ENCODE measurements at regions not wholly inside any gene's neighbourhood (a gene's known extent, or its start where the extent isn't known, plus 50 kb on each side); places are given as distances from the start of the nearest gene placed in this dataset.

DNA sequence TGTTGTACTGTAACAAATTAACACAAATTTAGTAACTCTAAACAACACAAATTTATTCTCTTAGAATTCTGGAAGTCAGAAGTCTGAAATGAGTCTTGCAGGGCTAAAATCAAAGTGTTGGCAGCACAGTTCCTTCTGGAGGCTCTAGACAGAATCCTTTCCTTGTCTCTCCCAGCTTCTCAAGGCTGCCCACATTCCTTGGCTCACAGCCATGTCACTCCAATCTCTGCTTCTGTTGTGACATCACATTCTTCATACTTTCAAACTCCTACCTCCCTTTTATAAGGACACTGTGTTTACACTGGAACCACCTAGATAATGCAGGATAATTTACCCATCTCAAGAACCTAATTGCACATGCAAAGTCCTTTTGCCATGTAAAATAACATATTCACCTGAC is 225.0 kb upstream of the PRMT6 start:
- Histone ChIP-seq H3K27me3 (no peaks in the 10 kb centered on the region), H3K4me3 (no peak overlapping the region), H3K9me3 (no peaks in the 10 kb centered on the region), H3K27ac (no peak overlapping the region), H3K36me3 (no peaks in the 10 kb centered on the region), H3K4me1 (ENCODE audit: insufficient read depth) (no peaks in the 10 kb centered on the region)
- intact Hi-C loops (cut with DNase I) = no loop called here
- TF ChIP-seq EP300 (IDR thresholded peaks at IDR 0.05) = no peak
- TF ChIP-seq, protein P1, sequence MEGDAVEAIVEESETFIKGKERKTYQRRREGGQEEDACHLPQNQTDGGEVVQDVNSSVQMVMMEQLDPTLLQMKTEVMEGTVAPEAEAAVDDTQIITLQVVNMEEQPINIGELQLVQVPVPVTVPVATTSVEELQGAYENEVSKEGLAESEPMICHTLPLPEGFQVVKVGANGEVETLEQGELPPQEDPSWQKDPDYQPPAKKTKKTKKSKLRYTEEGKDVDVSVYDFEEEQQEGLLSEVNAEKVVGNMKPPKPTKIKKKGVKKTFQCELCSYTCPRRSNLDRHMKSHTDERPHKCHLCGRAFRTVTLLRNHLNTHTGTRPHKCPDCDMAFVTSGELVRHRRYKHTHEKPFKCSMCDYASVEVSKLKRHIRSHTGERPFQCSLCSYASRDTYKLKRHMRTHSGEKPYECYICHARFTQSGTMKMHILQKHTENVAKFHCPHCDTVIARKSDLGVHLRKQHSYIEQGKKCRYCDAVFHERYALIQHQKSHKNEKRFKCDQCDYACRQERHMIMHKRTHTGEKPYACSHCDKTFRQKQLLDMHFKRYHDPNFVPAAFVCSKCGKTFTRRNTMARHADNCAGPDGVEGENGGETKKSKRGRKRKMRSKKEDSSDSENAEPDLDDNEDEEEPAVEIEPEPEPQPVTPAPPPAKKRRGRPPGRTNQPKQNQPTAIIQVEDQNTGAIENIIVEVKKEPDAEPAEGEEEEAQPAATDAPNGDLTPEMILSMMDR (IDR thresholded peaks at IDR 0.05) = no peak
- TF ChIP-seq POLR2A (IDR thresholded peaks at IDR 0.05) = no peak
- DNase-seq = no peak

DNA sequence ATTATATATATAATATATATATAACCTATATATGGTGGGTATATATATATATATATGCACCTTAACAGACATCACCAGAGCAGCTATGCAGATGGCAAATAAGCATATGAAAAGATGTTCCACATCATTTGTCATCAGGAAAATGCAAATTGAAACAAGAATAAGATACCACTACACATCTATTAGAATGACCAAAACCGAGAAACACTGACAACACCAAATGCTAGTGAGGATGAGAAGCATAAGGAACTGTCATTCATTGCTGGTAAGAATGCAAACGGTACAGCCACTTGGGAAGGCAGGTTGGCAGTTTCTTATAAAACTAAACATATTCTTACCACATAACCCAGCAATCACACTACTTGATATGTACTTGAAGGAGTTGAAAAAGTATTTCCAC is 219.8 kb upstream of the PRMT6 start:
- no peaks in the 10 kb centered on the region for H3K27me3 ChIP-seq
- intact Hi-C loops (cut with DNase I) = no loop called here
- H3K9me3 ChIP-seq = no peaks in the 10 kb centered on the region
- H3K27ac ChIP-seq = no peak overlapping the region
- WGBS, 3 donors = 69 to 78% (median 76%) methylated on average over 2 of the region's 2 CpGs
- TF ChIP-seq, protein P1 (IDR thresholded peaks at IDR 0.05) = no peak
- TF ChIP-seq EP300 (IDR thresholded peaks at IDR 0.05) = no peak
- TF ChIP-seq POLR2A (IDR thresholded peaks at IDR 0.05) = no peak
- DNase-seq = no peak
- H3K36me3 ChIP-seq = no peaks in the 10 kb centered on the region
- H3K4me3 ChIP-seq = no peak overlapping the region
- no peaks in the 10 kb centered on the region for H3K4me1 ChIP-seq (ENCODE audit: insufficient read depth)

DNA sequence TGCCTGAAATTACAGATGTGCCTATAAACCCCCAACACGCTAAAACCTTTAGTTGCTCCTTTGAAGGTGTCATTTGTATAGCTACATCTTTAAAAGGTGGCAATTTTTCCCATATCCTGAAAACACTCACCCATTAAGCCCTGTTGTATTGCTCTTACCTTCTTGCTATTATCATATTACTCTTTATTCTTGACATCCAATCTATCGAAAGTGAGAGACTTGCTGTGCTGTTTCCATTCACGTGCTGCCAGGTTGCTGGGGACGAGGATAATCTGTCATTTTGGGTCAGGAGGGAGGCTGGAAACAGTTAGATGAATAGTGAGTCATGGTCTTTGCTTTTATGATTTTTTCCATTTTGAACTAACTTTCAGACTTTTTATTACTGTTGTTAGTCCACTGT is 213.0 kb upstream of the PRMT6 start:
- WGBS, 3 donors = 50 to 57% (median 53%) methylated on average over 4 of the region's 4 CpGs
- Histone ChIP-seq H3K27ac (no peak overlapping the region), H3K4me1 (ENCODE audit: insufficient read depth) (no peaks in the 10 kb centered on the region), H3K27me3 (no peaks in the 10 kb centered on the region), H3K9me3 (no peaks in the 10 kb centered on the region), H3K4me3 (no peak overlapping the region), H3K36me3 (no peaks in the 10 kb centered on the region)
- TF ChIP-seq, protein P1 (IDR thresholded peaks at IDR 0.05) = no peak
- TF ChIP-seq POLR2A (IDR thresholded peaks at IDR 0.05) = no peak
- TF ChIP-seq EP300 (IDR thresholded peaks at IDR 0.05) = no peak
- DNase-seq = no peak
- intact Hi-C loops (cut with DNase I) = no loop called here

DNA sequence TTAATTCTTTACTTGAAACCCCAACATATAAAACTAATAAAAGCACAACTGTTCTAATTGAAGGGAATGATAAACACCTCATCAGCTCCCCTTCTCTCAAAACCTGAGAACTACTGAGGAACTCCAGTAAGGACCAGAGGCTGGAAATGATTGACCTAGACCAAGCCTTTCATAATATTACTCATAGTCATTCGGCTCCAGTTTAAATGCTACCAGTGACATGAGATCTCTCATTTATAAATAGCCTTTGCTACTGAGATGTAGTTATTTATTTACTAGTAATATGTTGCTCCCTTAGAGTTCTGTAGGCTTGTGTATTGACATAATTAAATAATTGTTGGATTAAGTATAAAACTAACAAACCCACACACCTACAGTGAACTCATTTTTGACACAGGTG is 209.8 kb upstream of the PRMT6 start:
- Histone ChIP-seq H3K4me1 (ENCODE audit: insufficient read depth) (no peaks in the 10 kb centered on the region), H3K27ac (no peak overlapping the region), H3K9me3 (no peaks in the 10 kb centered on the region), H3K27me3 (no peaks in the 10 kb centered on the region), H3K36me3 (no peaks in the 10 kb centered on the region), H3K4me3 (no peak overlapping the region)
- TF ChIP-seq, protein P1 (IDR thresholded peaks at IDR 0.05) = no peak
- TF ChIP-seq EP300 (IDR thresholded peaks at IDR 0.05) = no peak
- no peak for TF ChIP-seq POLR2A (IDR thresholded peaks at IDR 0.05)
- no peak for DNase-seq
- intact Hi-C loops (cut with DNase I) = no loop called here
- WGBS, 3 donors = 85 to 90% (median 90%) methylated on average over 1 of the region's 1 CpG

DNA sequence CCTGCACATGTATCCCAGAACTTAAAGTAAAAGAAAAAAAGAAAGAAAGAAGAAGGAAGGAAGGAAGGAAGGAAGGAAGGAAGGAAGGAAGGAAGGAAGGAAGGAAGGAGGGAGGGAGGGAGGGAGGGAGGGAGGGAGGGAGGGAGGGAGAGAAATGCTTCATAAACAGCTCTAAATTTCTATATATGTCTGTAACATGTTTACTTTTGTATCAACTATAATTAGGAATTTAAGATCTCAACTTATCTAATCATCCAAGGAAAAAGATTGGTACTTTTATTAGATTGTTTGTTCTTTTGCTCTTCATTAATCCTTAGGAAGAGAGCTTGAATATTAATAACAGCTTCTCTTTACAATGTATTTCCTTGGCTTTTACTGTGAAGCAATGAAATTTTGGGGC is 195.4 kb upstream of the PRMT6 start:
- Histone ChIP-seq H3K27me3 (no peaks in the 10 kb centered on the region), H3K36me3 (no peaks in the 10 kb centered on the region), H3K4me1 (ENCODE audit: insufficient read depth) (no peaks in the 10 kb centered on the region), H3K27ac (no peak overlapping the region), H3K4me3 (no peak overlapping the region), H3K9me3 (no peaks in the 10 kb centered on the region)
- TF ChIP-seq POLR2A (IDR thresholded peaks at IDR 0.05) = no peak
- TF ChIP-seq, protein P1 (IDR thresholded peaks at IDR 0.05) = no peak
- no peak for TF ChIP-seq EP300 (IDR thresholded peaks at IDR 0.05)
- no peak for DNase-seq
- intact Hi-C loops (cut with DNase I) = no loop called here
